HEK293 (cell line): ENCODE measurements at regions not wholly inside any gene's neighbourhood (a gene's known extent, or its start where the extent isn't known, plus 50 kb on each side); places are given as distances from the start of the nearest gene placed in this dataset.

ENCODE experiments used
- CTCF ChIP-seq: fragments of 450-650 bp; formaldehyde crosslinking; IDR thresholded peaks from 2 replicates; pipeline ENCODE4 v1.5.1; 2016; ENCODE audit warnings: missing biosample characterization, missing genetic modification characterization
- GLI4 ChIP-seq: fragments of 450-650 bp; formaldehyde crosslinking; IDR thresholded peaks from 2 replicates; pipeline ENCODE4 v1.5.1; 2016; ENCODE audit warnings: missing biosample characterization, missing genetic modification characterization
- PRDM2 ChIP-seq: fragments of 450-650 bp; formaldehyde crosslinking; IDR thresholded peaks from 2 replicates; pipeline ENCODE4 v1.5.1; 2016; ENCODE audit warnings: missing biosample characterization, missing genetic modification characterization, borderline replicate concordance
- REST ChIP-seq: fragments of 450-650 bp; formaldehyde crosslinking; IDR thresholded peaks from 2 replicates; pipeline ENCODE4 v1.5.1; 2016; ENCODE audit warnings: missing biosample characterization, missing genetic modification characterization
- ZNF10 ChIP-seq: fragments of 450-650 bp; formaldehyde crosslinking; IDR thresholded peaks from 2 replicates; pipeline ENCODE4 v1.5.1; 2017; ENCODE audit warnings: missing biosample characterization, missing genetic modification characterization
- ZNF223 ChIP-seq: fragments of 450-650 bp; formaldehyde crosslinking; IDR thresholded peaks from 2 replicates; pipeline ENCODE4 v1.5.1; 2016; ENCODE audit warnings: missing biosample characterization, missing genetic modification characterization
- ZNF23 ChIP-seq: fragments of 450-650 bp; formaldehyde crosslinking; IDR thresholded peaks from 2 replicates; pipeline ENCODE4 v1.5.1; 2016; ENCODE audit warnings: missing biosample characterization, missing genetic modification characterization, borderline replicate concordance
- ZNF354C ChIP-seq: fragments of 450-650 bp; formaldehyde crosslinking; IDR thresholded peaks from 2 replicates; pipeline ENCODE4 v1.5.1; 2016; ENCODE audit warnings: missing biosample characterization, missing genetic modification characterization, low read depth, borderline replicate concordance
- ZNF416 ChIP-seq: fragments of 450-650 bp; formaldehyde crosslinking; IDR thresholded peaks from 2 replicates; pipeline ENCODE4 v1.5.1; 2016; ENCODE audit warnings: missing biosample characterization, missing genetic modification characterization
- ZNF660 ChIP-seq: fragments of 450-650 bp; IDR thresholded peaks from 2 replicates; pipeline ENCODE4 v1.5.1; 2018; ENCODE audit warnings: missing biosample characterization, mild to moderate bottlenecking, missing genetic modification characterization
- TF ChIP-seq, protein P1 (sequence below): fragments of 450-650 bp; formaldehyde crosslinking; IDR thresholded peaks from 2 replicates; pipeline ENCODE4 v1.5.1; 2016; ENCODE audit warnings: missing biosample characterization, missing genetic modification characterization

DNA sequence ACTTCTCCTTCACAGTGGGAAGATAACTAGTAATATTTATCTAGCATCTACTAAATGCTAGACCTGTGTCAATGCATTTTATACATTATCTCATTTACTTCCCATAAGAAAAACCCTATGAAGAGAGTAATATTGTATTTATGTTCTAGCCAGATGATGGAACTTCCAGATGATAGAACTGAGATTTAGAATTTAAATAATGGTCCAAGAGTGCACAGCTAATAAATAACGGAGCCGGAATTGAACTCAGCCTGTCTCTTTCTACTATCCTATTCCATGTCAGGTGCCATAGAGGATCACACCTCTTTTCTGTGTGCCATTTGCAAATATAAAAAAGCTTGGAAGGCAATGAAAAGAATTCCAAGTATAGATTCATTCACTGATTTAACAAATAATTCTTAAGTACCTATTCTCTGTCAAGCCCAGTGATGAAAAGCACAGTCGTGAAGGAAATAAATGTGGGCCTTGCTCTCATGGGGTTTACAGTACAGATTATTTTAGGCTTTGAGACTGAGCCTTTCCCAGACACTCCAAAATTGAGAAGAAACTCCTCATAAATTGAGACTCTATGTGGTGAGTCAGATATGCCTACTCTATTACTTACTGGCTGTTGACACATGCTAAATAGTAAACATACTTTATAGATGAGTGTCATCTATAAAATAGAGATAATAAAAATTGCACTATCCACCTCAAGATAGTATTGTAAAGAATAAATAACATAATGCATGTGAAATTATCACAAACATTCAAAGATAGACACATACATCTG, 378.0 kb upstream of the PRMT6 start:
- TF ChIP-seq REST (tag by site-specific recombination) (no peak), ZNF223 (no peak), ZNF10 (no peak), ZNF23 (tag by site-specific recombination) (no peak), ZNF416 (tag by site-specific recombination) (no peak), GLI4 (tag by site-specific recombination) (no peak), ZNF660 (no peak), CTCF (tag by site-specific recombination) (no peak), ZNF354C (tag by site-specific recombination) (no peak), PRDM2 (tag by site-specific recombination) (no peak)
- TF ChIP-seq, protein P1, sequence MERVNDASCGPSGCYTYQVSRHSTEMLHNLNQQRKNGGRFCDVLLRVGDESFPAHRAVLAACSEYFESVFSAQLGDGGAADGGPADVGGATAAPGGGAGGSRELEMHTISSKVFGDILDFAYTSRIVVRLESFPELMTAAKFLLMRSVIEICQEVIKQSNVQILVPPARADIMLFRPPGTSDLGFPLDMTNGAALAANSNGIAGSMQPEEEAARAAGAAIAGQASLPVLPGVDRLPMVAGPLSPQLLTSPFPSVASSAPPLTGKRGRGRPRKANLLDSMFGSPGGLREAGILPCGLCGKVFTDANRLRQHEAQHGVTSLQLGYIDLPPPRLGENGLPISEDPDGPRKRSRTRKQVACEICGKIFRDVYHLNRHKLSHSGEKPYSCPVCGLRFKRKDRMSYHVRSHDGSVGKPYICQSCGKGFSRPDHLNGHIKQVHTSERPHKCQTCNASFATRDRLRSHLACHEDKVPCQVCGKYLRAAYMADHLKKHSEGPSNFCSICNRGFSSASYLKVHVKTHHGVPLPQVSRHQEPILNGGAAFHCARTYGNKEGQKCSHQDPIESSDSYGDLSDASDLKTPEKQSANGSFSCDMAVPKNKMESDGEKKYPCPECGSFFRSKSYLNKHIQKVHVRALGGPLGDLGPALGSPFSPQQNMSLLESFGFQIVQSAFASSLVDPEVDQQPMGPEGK (tag by site-specific recombination), result no peak
